Activated B cell treated with CpG ODN at 0.5 μM for 24 hours (primary cell): ENCODE measurements at regions not wholly inside any gene's neighbourhood (a gene's known extent, or its start where the extent isn't known, plus 50 kb on each side); places are given as distances from the start of the nearest gene placed in this dataset.

Experiments
- ATAC-seq: fragments of 200-7000 bp; cut with Tn5 transposase; one replicate; pipeline ENCODE4 v1.10.0; 2021; ENCODE audit warnings: low read depth, mild to moderate bottlenecking, moderate library complexity
- CTCF ChIA-PET: fragments of 350-600 bp; sonication (Branson Sonifier 250); formaldehyde crosslinking; loops from one replicate; lab custom pipeline; 2021; ENCODE audit warnings: antibody characterized with exemption; lab: Charles Lee
- POLR2A ChIA-PET: fragments of 350-600 bp; sonication (Branson Sonifier 250); formaldehyde crosslinking; loops from one replicate; lab custom pipeline; 2021; ENCODE audit warnings: antibody characterized with exemption; lab: Charles Lee
- DNase-seq: peaks from one replicate; pipeline ENCODE4 v3.0.0; 2022
- H3K27ac Mint-ChIP-seq: one replicate; pipeline ENCODE4 v1.8.0; 2020; ENCODE audit warnings: mixed read lengths
- H3K27me3 Mint-ChIP-seq: one replicate; pipeline ENCODE4 v1.8.0; 2021; ENCODE audit warnings: mixed read lengths
- H3K36me3 Mint-ChIP-seq: one replicate; pipeline ENCODE4 v1.8.0; 2021; ENCODE audit warnings: low read depth, mixed read lengths
- H3K4me1 Mint-ChIP-seq: one replicate; pipeline ENCODE4 v1.8.0; 2021; ENCODE audit warnings: mixed read lengths
- H3K4me3 Mint-ChIP-seq: one replicate; pipeline ENCODE4 v1.8.0; 2020; ENCODE audit warnings: mild to moderate bottlenecking, mixed read lengths
- H3K9me3 Mint-ChIP-seq: one replicate; pipeline ENCODE4 v1.8.0; 2020; ENCODE audit warnings: mixed read lengths
- CTCF ChIP-seq: fragments of 200-600 bp; IDR thresholded peaks from one replicate; pipeline ENCODE4 v1.8.0; 2022; ENCODE audit warnings: antibody characterized with exemption, mild to moderate bottlenecking
- intact Hi-C: fragments of 100-400 bp; cut with micrococcal nuclease; formaldehyde crosslinking; loops from one replicate; pipeline ENCODE4 v1.15.1; 2024

- no peak for ATAC-seq
- intact Hi-C loops = no loop called here
- CTCF ChIA-PET = no interaction called here
- POLR2A ChIA-PET = no interaction called here
- Mint-ChIP-seq H3K4me3 (no peak overlapping the region), H3K36me3 (no peaks in the 10 kb centered on the region), H3K27me3 (no peaks in the 10 kb centered on the region), H3K9me3 (no peaks in the 10 kb centered on the region), H3K4me1 (peaks cover 34% of the 10 kb centered on the region), H3K27ac (no peak overlapping the region)
- no peak for TF ChIP-seq CTCF
- no peak for DNase-seq
Observed at GRCh38 chr10:62626817-62627216, 177.7 kb upstream of the ADO start.

DNA sequence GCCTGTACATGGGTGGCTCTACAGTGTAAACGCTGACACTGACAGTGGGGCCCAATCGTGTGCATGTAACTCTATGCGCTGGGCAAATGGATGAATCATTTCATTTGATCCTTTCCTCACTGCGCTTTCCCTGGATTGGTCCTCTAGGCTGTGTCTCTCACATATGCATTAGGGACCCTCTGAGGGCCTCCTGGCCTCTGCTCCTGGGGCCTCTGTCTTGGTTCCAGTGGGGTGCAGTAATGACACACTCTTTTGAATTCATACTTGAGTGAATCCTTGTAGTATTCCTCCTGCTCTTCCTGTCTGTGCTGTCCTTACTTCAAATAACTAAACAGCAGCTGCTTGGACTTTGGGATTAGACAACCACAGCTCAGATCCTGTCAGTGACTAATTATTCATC lies 176.5 kb upstream of the ADO start:
- DNase-seq (no peak), ATAC-seq (no peak)
- H3K4me3 Mint-ChIP-seq = no peak overlapping the region
- no peaks in the 10 kb centered on the region for H3K9me3 Mint-ChIP-seq
- intact Hi-C loops = no loop called here
- H3K27me3 Mint-ChIP-seq = no peaks in the 10 kb centered on the region
- H3K27ac Mint-ChIP-seq = no peak overlapping the region
- CTCF ChIA-PET = no interaction called here
- POLR2A ChIA-PET = no interaction called here
- H3K4me1 Mint-ChIP-seq = peaks cover 45% of the 10 kb centered on the region
- H3K36me3 Mint-ChIP-seq = no peaks in the 10 kb centered on the region
- TF ChIP-seq CTCF = no peak

DNA sequence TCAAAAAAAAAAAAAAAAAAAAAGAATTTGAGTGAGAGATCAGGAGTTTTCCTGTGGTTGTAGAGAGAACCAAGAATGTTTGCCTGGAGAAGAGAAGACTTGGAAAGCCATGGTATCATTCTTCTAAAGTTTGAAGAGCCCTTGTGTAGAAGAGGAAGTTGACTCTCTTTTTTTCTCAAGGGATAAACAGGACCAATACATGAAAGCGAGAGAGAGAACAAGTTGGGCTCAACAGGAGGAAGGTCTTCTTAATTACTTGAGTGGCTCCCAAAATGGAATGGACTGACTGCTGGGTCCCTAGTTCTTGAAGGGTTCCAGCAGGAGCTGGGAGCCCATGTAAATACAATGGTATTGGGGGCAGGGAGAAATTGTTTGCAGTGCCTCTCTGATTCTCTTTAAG lies 173.3 kb upstream of the ADO start:
- intact Hi-C loops = loop anchor here (1.0 to 5.0 kb wide), 3 partner anchors 103 to 729 kb away; partner anchors contain the start of gene ARID5B
- Mint-ChIP-seq H3K4me1 (peaks cover 67% of the 10 kb centered on the region), H3K9me3 (no peaks in the 10 kb centered on the region), H3K27me3 (no peaks in the 10 kb centered on the region), H3K36me3 (no peaks in the 10 kb centered on the region), H3K27ac (peak overlapping the region; percentile 98), H3K4me3 (peak overlapping the region; percentile 15)
- CTCF ChIA-PET = interaction anchor here (2.8 kb wide), 1 partner anchor 185 kb away, joined by 7 read pairs; no protein-coding TSS in a partner anchor
- POLR2A ChIA-PET = interaction anchor here (0.9 to 2.2 kb wide), 3 partner anchors 23 to 186 kb away, joined by 3 to 5 read pairs (median 4); no protein-coding TSS in a partner anchor
- ATAC-seq = no peak
- no peak for TF ChIP-seq CTCF
- DNase-seq = no peak

- H3K4me3 Mint-ChIP-seq = peak overlapping the region; percentile 83
- no peaks in the 10 kb centered on the region for H3K36me3 Mint-ChIP-seq
- no peaks in the 10 kb centered on the region for H3K27me3 Mint-ChIP-seq
- H3K9me3 Mint-ChIP-seq = no peaks in the 10 kb centered on the region
- intact Hi-C loops = loop anchor here (1.0 to 5.0 kb wide), 10 partner anchors 21 to 730 kb away; partner anchors contain the start of genes ADO, ARID5B and EGR2
- ATAC-seq (peak; percentile 81), DNase-seq (no peak)
- no peak for TF ChIP-seq CTCF
- ChIA-PET POLR2A (interaction anchor here (0.9 to 2.2 kb wide), 4 partner anchors 21 to 185 kb away, joined by 3 to 5 read pairs (median 4); no protein-coding TSS in a partner anchor), CTCF (interaction anchor here (1.7 to 2.8 kb wide), 3 partner anchors 13 to 184 kb away, joined by 5 to 7 read pairs (median 6); no protein-coding TSS in a partner anchor)
- H3K27ac Mint-ChIP-seq = peak overlapping the region; percentile 98
- H3K4me1 Mint-ChIP-seq = peaks cover 58% of the 10 kb centered on the region
Observed at GRCh38 chr10:62632071-62632809, 172.3 kb upstream of the ADO start.

DNA sequence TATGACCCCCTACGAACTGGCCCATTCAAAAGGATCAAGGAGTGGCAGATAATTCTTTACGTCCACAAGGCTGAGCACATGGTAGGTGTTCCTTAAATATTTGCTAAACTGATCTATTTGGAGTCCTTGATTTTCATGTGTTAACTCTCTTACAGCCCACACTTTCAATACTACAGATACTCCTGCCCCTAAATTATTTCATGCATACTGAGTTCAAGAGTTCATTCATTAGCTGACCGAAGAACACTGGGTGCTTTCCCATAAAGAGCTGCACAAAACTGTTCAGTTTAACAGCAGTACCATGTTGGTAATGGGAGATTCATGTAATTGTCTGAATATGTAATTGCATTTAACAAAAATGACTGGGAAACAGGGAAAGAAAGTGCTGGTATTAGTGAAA lies 170.5 kb upstream of the ADO start:
- intact Hi-C loops = loop anchor here (2.0 to 5.0 kb wide), 4 partner anchors 23 to 732 kb away; partner anchors contain the start of gene ARID5B
- CTCF ChIA-PET = interaction anchor here (1.1 to 2.8 kb wide), 2 partner anchors 183 to 184 kb away, joined by 3 to 7 read pairs; no protein-coding TSS in a partner anchor
- Mint-ChIP-seq H3K27me3 (no peaks in the 10 kb centered on the region), H3K9me3 (no peaks in the 10 kb centered on the region), H3K27ac (no peak overlapping the region), H3K4me3 (no peak overlapping the region), H3K4me1 (peaks cover 51% of the 10 kb centered on the region), H3K36me3 (no peaks in the 10 kb centered on the region)
- no peak for TF ChIP-seq CTCF
- DNase-seq (no peak), ATAC-seq (no peak)
- POLR2A ChIA-PET = no interaction called here
